Stimulated activated naive CD8-positive, alpha-beta T cell treated with anti-CD3 and anti-CD28 coated beads, Interleukin-15, amount 100 ng/mL, for 72 hours (primary cell): ENCODE measurements at regions not wholly inside any gene's neighbourhood (a gene's known extent, or its start where the extent isn't known, plus 50 kb on each side); places are given as distances from the start of the nearest gene placed in this dataset.
A peak's percentile ranks its signal among the peaks of the same experiment; 100 is the strongest.

Experiments
- ATAC-seq: fragments of 150-1000 bp; cut with Tn5 transposase; 2 replicates; pipeline ENCODE4 v1.10.0; 2021; ENCODE audit warnings: mild to moderate bottlenecking, moderate library complexity
- DNase-seq, 2 donors: peaks; one replicate each; pipeline ENCODE4 v3.0.0; 2021 to 2022
- H3K27ac Mint-ChIP-seq, 2 donors: one replicate each; pipeline ENCODE4 v1.8.0; 2022; ENCODE audit warnings: mild to moderate bottlenecking in 2 of 2, mixed read lengths in 2 of 2, moderate library complexity in 2 of 2
- H3K27me3 Mint-ChIP-seq: one replicate; pipeline ENCODE4 v1.8.0; 2022; ENCODE audit warnings: mixed read lengths
- H3K4me1 Mint-ChIP-seq: one replicate; pipeline ENCODE4 v1.8.0; 2022; ENCODE audit warnings: mild to moderate bottlenecking, mixed read lengths
- H3K4me3 Mint-ChIP-seq, 2 donors: one replicate each; pipeline ENCODE4 v1.8.0; 2022; ENCODE audit warnings: mild to moderate bottlenecking in 2 of 2, mixed read lengths in 2 of 2, moderate library complexity in 1 of 2
- H3K9me3 Mint-ChIP-seq, 2 donors: one replicate each; pipeline ENCODE4 v1.8.0; 2022; ENCODE audit warnings: mixed read lengths in 2 of 2

DNA sequence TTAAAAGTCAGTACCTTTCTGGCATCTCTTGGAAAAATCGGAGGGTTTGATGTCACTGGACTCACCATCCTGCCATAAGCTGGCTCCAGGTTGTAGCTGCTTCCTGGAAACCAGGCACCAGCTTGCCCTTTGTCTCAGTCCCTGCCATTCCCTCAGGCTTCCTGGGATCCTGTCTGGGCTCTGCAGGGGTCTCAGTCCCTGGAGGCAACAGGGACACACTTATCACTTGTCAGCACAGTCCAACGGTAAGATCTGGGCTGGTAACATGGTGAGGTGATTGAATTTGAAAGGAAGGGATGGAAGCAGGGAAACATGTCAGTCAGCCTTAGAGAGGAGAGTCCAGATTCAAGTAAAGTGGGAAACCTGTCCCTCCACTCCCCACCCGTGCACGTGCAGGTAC is 147.6 kb upstream of the ECI2 start:
- H3K4me3 Mint-ChIP-seq: no peak overlapping the region
- DNase-seq (no peak), ATAC-seq (no peak)
- H3K4me1 Mint-ChIP-seq: peaks cover 11% of the 10 kb centered on the region
- no peak overlapping the region for H3K27ac Mint-ChIP-seq
- peaks cover 58% of the 10 kb centered on the region for H3K27me3 Mint-ChIP-seq
- no peaks in the 10 kb centered on the region for H3K9me3 Mint-ChIP-seq

DNA sequence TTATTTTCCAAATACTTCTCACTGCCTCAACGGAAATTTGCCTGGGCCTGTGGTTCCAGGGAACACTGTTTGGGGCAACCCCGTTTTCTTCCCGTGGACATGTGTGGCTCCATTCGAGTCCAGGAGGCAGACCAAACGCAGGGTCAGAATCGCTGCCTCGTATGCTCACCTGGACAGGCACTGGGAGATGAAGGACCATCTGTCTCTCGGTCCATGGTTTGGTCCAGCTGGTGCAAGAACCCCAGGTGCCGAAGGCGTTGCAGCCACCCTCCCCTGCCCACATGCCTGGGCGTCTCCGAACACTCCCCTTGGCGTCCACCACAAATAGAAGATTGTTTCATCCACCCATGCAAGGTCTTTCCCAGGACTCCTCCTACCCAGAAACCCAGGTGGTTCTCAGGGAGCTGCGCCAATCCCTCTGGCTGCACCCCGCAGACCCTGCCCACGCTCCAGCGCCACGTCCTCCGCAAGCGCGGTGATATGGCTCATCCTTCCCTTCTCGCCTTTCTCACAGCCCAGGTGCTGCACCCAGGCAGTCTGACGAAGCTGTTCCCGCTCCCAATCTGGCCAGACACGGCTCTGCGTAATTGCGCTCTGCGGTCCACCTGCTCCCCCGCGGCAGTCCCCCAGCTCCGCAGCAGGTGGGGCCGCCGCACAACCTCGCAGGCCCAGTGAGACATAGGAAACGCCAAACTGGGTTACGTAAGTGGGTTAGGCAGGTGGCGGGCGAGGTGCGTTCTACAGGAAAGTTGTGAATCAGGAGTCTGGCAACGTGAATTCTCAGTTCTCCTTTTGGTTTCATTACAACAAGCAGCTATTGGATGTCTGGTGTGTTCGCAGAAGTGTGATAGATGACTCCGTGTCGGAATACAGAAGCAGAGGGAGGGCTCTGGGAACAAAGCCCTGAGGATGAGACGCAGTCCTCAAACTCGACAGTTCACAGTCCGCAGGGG is 146.2 kb upstream of the ECI2 start:
- Mint-ChIP-seq H3K27ac (no peak overlapping the region), H3K4me3 (peak overlapping the region; percentile 63 to 77), H3K27me3 (peaks cover 55% of the 10 kb centered on the region), H3K4me1 (peaks cover 11% of the 10 kb centered on the region), H3K9me3 (no peaks in the 10 kb centered on the region)
- ATAC-seq (peak; percentile 88), DNase-seq (peak; percentile 27 to 52)

DNA sequence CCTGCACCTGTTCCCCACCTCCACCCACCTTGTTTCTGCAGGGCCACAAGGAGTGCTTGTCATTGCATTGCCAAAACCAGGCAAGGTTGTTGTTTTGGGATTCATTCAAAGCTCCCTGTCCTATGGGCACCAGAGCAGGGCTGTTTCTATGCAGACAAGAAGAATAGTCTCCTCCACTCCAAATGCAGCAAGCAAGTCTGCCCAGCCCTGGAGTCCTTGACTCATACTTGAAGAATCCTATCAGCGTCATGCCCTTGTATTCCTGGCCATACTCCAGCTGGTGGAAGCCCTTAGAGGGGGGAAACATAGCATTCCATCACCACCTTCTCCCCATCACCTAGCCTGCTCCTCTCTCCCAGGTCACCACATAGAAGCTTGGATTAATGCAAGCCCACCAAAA is 145.3 kb upstream of the ECI2 start:
- no peak overlapping the region for H3K4me3 Mint-ChIP-seq
- no peak for ATAC-seq
- DNase-seq: no peak
- no peaks in the 10 kb centered on the region for H3K9me3 Mint-ChIP-seq
- peaks cover 11% of the 10 kb centered on the region for H3K4me1 Mint-ChIP-seq
- H3K27ac Mint-ChIP-seq: no peak overlapping the region
- peaks cover 48% of the 10 kb centered on the region for H3K27me3 Mint-ChIP-seq

DNA sequence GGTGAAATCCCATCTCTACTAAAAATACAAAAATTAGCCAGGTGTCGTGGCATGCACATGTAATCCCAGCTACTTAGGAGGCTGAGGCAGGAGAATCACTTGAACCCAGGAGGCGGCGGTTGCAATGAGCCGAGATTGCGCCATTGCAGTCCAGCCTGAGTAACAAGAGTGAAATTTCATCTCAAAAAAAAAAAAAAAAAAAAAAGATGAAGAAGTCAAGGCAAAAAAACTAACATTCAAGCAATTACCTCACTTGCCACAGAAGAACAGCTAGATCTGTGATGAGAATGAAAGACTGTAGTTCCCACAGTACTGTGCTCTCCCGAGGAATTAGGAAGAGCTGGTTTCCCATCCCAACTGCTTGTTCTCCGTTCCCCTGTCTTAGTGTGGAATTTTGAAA is 144.7 kb upstream of the ECI2 start:
- H3K27me3 Mint-ChIP-seq: peaks cover 48% of the 10 kb centered on the region

DNA sequence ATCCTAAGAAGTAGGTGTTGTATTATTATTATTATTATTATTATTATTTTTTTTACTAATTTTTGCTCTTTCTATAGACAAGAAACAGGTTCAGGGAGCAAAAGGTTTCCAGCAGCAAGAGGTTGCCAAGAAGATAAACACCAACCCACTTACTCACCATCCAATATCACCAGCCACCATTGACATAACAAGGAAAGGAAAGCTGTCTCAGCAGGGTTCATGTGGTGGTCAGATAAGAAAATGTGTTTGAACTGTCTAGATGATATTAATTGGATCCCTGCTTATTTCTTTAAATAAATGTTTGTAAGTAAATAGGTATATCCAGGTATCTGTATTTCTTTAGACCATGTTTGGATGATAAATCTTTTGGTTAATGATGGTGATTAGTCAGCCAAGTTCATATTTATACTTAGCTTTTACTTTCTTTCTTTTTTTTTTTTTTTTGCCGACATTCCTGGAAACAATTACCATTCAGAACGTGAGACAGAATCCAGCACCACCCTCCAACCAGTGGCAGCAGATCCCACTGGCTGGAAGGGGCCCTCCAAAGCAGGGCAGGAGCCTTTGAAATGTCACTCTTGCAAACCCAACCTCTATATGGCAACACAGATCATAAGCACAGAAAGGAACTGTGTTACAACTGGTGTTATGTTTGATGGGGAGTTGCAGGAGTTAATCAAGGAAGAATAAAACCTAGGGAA is 139.2 kb upstream of the ECI2 start:
- DNase-seq (no peak), ATAC-seq (no peak)
- no peaks in the 10 kb centered on the region for H3K9me3 Mint-ChIP-seq
- no peak overlapping the region for H3K4me3 Mint-ChIP-seq
- no peaks in the 10 kb centered on the region for H3K4me1 Mint-ChIP-seq
- H3K27me3 Mint-ChIP-seq: no peaks in the 10 kb centered on the region
- H3K27ac Mint-ChIP-seq: no peak overlapping the region

More for the DNA sequence above, 144.7 kb upstream of the ECI2 start:
- Mint-ChIP-seq H3K4me1 (peaks cover 11% of the 10 kb centered on the region), H3K9me3 (no peaks in the 10 kb centered on the region), H3K27ac (no peak overlapping the region), H3K4me3 (no peak overlapping the region)
- no peak for DNase-seq
- no peak for ATAC-seq

DNA sequence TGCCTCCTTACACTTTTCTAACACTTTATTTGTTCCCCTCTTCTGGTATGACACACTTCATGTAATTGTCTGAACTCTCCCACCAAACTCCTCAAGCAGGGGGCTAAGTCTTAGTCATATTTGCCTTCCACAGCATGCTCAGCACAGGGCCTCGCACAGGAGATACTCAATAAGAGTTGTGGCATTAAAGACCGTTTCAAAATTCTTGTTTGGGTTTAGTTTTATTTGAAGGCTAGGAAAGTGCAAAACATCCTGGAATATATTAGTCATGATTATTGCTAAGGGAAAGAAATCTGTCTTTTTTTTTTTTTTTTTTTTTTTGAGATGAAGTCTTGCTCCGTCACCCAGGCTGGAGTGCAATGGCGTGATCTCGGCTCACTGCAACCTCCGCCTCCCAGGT is 137.6 kb upstream of the ECI2 start:
- H3K4me3 Mint-ChIP-seq: no peak overlapping the region
- H3K4me1 Mint-ChIP-seq: no peaks in the 10 kb centered on the region
- DNase-seq: no peak
- H3K27ac Mint-ChIP-seq: no peak overlapping the region
- no peaks in the 10 kb centered on the region for H3K9me3 Mint-ChIP-seq
- ATAC-seq: no peak
- H3K27me3 Mint-ChIP-seq: no peaks in the 10 kb centered on the region

DNA sequence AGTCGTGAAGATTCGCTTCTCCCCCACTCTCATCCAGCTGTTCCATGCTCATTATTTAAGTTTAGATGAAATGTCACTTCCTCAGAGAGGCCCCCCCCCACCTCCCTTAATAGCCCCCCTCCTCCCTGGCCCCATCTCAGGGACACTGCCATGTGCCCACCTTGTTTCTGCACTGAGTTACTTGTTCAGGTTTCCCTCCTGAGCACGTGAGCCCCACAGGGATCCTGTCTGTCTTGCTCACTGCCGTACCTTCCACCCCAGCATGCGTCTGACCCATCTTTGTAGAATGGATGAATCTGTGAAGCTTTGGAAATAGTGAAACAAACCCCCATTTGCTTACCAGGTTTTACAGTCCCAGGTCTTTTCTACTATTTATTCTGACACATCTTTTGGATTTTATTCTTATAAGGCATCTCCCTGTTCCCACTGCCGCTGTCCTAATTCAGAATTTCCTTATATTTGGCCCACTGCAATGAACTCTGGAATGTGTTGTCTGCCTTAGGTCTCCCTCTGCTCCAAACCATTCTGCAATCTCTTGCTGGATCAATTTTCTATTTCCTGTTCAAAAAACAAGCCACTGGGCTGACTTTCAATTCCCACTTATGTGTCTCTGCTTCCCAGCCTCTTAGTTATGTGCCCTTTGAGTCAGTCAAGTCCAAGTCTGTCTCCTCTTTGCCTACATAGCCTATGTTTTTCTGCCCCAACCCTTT is 136.5 kb upstream of the ECI2 start:
- H3K4me1 Mint-ChIP-seq: no peaks in the 10 kb centered on the region
- ATAC-seq (no peak), DNase-seq (no peak)
- peaks cover 1% of the 10 kb centered on the region for H3K27me3 Mint-ChIP-seq
- no peak overlapping the region for H3K4me3 Mint-ChIP-seq
- no peaks in the 10 kb centered on the region for H3K9me3 Mint-ChIP-seq
- peak overlapping the region in 1 of 2 donors; percentile 74 for H3K27ac Mint-ChIP-seq

DNA sequence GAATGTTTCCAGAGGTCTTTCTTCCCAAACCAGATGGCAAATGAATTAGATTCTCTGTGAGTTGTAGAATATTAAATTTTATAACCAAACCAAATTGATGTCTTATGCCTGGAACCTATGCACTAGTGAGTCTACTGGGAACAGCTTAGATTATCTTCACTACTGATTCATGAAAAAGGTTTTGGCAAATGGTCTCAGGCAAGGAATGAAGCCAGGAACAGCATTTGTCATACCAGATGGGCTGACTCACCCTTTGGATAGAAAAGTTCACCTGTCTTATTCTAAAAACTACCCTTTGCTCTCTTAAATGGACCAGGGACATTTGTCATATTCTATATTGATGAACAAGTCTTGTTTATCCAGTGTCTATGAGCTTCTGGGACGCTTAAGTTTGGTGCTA is 135.4 kb upstream of the ECI2 start:
- no peaks in the 10 kb centered on the region for H3K9me3 Mint-ChIP-seq

DNA sequence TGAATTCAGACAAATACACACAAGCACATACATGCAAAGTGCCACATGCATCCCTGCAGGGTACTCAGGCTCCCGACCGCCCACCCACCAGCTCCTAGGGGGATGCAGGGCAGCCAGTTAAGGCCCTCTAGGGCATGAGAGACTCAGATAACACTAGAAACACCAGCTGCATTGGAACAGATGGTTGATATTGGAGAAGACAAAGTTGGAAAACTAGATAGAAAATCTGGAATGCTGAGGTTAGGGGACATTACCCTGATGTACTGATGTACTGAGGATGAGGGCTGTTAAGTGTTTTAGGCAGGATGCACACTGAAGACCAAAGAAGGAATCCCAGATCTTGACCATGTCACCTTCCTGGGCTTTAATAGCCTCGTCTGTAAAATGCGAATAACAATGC is 134.6 kb upstream of the ECI2 start:
- no peaks in the 10 kb centered on the region for H3K9me3 Mint-ChIP-seq
- no peaks in the 10 kb centered on the region for H3K4me1 Mint-ChIP-seq
- H3K27ac Mint-ChIP-seq: no peak overlapping the region
- DNase-seq (no peak), ATAC-seq (no peak)
- no peak overlapping the region for H3K4me3 Mint-ChIP-seq
- peaks cover 19% of the 10 kb centered on the region for H3K27me3 Mint-ChIP-seq

More for the DNA sequence above, 135.4 kb upstream of the ECI2 start:
- Mint-ChIP-seq H3K4me1 (no peaks in the 10 kb centered on the region), H3K4me3 (no peak overlapping the region), H3K27ac (no peak overlapping the region), H3K27me3 (peaks cover 11% of the 10 kb centered on the region)
- ATAC-seq (no peak), DNase-seq (no peak)

DNA sequence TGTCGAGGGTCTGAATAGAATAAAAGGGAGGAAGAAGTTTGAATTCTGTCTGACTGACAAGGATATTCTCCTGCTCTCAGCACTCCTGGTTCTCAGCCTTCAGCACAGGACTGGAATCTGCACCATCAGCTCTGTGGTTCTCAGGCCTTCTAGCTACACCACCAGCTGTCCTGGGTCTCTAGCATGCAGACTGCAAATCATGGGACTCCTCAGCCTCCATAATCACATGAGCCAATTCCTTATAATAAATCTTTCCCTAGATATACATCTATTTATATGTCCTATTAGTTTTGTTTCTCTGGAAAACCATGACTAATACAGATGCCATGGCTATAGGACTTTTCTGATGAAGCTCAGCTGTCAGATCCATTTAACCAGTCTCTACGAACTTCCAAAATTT is 132.8 kb upstream of the ECI2 start:
- H3K4me3 Mint-ChIP-seq: no peak overlapping the region
- no peaks in the 10 kb centered on the region for H3K9me3 Mint-ChIP-seq
- ATAC-seq (no peak), DNase-seq (no peak)
- H3K4me1 Mint-ChIP-seq: no peaks in the 10 kb centered on the region
- H3K27ac Mint-ChIP-seq: no peak overlapping the region
- peaks cover 25% of the 10 kb centered on the region for H3K27me3 Mint-ChIP-seq

DNA sequence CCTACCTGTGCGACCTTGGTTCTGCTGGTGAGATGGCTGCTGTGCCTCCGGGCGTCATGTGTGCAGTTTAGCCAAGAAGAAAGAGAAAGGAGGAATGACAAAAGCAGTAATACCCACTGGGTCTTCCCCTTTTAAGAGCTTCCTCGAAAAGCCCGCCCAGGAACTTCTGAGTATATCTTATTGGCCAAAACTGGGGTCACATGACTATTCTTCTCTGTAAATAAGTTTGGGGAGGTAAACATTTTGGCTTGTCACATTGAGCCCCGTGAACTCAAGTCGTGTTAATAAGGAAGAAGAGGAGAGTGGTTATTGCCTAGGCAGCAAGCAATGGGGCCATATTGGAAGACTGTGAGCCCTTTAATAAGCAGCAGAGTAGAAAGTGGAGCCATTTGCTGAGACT is 130.4 kb upstream of the ECI2 start:
- no peaks in the 10 kb centered on the region for H3K4me1 Mint-ChIP-seq
- no peak for DNase-seq
- H3K9me3 Mint-ChIP-seq: no peaks in the 10 kb centered on the region
- no peak overlapping the region for H3K27ac Mint-ChIP-seq
- peaks cover 25% of the 10 kb centered on the region for H3K27me3 Mint-ChIP-seq
- H3K4me3 Mint-ChIP-seq: no peak overlapping the region
- no peak for ATAC-seq

DNA sequence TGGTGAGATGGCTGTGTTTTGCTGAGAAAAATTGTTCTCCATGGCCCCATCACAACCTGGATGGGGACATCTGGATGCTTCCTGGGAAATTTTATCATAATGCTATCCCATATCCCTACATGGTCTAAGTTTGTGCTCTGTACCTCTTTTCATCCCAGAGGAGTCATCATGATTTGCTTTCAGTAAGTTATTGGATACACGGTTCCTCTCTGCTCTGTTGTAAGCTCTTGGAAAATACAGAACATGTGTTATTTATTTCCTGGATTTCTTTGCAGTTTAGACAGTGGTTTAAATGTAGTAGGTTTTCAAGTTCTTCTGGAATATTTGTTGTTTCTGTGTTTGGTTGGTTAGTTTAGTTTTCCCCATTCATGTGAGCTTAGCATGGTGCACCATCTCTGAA is 129.2 kb upstream of the ECI2 start:
- Mint-ChIP-seq H3K27ac (no peak overlapping the region), H3K9me3 (no peaks in the 10 kb centered on the region), H3K27me3 (peaks cover 25% of the 10 kb centered on the region), H3K4me1 (no peaks in the 10 kb centered on the region), H3K4me3 (no peak overlapping the region)
- DNase-seq (no peak), ATAC-seq (no peak)

DNA sequence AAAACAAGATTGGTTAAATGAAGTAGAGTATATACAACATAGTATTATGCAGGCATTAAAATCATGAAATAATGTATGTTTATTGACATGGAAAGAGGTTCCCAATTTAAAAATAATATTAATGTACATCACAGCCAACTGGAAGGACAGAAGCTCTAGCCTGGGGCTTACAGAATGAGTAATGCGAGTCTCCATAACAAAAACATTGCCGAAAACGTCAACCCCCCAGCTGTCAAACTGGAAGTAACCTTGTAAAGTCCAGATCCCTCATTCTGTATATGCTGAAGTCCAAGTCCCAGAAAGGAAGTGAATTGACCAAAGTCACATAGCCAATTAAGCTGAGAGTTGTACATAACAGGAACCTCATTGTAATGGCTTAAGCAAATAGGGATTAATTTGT is 128.7 kb upstream of the ECI2 start:
- Mint-ChIP-seq H3K27me3 (peaks cover 25% of the 10 kb centered on the region), H3K4me1 (no peaks in the 10 kb centered on the region)
- DNase-seq: no peak

DNA sequence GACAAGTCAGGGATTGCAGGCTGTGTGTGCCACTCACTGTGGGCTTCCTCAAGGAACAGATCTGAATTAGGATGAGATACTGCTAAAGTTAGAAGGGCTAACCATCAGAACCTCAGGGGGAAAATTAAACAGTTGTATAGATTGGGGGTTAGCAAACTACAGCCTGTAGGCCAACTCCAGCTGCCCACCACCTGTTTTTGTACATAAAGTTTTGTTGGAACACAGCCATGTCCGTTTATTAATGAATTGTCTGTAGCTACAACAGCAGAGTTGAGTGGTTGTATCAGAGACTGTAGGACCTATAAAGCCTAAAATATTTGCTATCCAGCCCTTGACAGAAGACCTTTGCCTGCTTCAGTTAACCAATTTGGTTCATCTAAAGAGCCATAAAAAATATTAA is 127.2 kb upstream of the ECI2 start:
- no peak overlapping the region for H3K27ac Mint-ChIP-seq
- ATAC-seq: no peak
- no peaks in the 10 kb centered on the region for H3K9me3 Mint-ChIP-seq
- DNase-seq: no peak
- H3K4me1 Mint-ChIP-seq: no peaks in the 10 kb centered on the region
- no peak overlapping the region for H3K4me3 Mint-ChIP-seq
- H3K27me3 Mint-ChIP-seq: peaks cover 32% of the 10 kb centered on the region

More for the DNA sequence above, 128.7 kb upstream of the ECI2 start:
- no peak for ATAC-seq
- H3K4me3 Mint-ChIP-seq: no peak overlapping the region
- H3K9me3 Mint-ChIP-seq: no peaks in the 10 kb centered on the region
- H3K27ac Mint-ChIP-seq: no peak overlapping the region

DNA sequence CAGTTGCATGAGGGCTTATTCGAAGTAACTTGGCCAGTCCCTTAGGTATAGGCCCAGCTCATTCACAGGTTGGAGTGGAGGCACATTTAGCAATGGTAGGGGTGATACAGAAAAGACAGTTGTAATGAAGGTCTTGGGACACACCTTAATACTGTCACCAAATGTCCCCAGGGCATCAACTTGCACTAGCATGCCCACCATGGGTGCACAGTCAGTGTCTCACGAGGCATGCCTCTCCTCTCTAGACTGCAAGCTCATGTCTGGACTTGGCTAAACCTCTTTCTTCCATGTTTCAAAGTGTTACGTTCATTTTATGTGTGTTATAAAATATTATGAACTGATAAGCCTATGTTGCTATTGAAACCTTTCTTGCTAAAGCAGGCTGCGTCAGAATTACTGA is 124.0 kb upstream of the ECI2 start:
- DNase-seq (no peak), ATAC-seq (no peak)
- Mint-ChIP-seq H3K27me3 (peaks cover 14% of the 10 kb centered on the region), H3K27ac (no peak overlapping the region), H3K4me1 (no peaks in the 10 kb centered on the region), H3K9me3 (no peaks in the 10 kb centered on the region), H3K4me3 (no peak overlapping the region)

DNA sequence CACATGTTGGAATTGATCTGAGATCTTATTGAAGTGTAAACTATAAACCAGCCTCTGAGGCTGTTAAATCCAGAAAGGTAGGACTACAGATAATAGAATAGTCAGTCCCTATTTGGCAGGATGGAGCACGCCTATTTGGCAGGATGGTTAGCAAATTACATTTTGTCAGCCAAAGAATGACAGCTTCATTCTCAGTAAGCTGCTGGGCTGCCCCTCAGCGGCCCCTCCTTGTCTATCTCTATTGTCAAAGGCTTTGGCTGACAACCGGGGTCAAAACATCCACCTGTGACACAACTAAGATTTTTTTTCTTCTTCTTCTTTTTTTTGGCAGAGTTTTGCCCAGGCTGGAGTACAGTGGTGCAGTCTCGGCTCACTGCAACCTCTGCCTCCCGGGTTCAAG is 123.4 kb upstream of the ECI2 start:
- H3K27ac Mint-ChIP-seq: no peak overlapping the region
- peaks cover 14% of the 10 kb centered on the region for H3K27me3 Mint-ChIP-seq
- DNase-seq (no peak), ATAC-seq (no peak)
- H3K4me1 Mint-ChIP-seq: no peaks in the 10 kb centered on the region
- H3K9me3 Mint-ChIP-seq: no peaks in the 10 kb centered on the region
- H3K4me3 Mint-ChIP-seq: no peak overlapping the region
